ENCODE measurements at regions not wholly inside any gene's neighbourhood (a gene's known extent, or its start where the extent isn't known, plus 50 kb on each side); places are given as distances from the start of the nearest gene placed in this dataset.
"Not testable (repeated sequence)": the region's sequence is repeated elsewhere in the genome, so short reads cannot be mapped to it uniquely, and the experiment has no call there.

DNA sequence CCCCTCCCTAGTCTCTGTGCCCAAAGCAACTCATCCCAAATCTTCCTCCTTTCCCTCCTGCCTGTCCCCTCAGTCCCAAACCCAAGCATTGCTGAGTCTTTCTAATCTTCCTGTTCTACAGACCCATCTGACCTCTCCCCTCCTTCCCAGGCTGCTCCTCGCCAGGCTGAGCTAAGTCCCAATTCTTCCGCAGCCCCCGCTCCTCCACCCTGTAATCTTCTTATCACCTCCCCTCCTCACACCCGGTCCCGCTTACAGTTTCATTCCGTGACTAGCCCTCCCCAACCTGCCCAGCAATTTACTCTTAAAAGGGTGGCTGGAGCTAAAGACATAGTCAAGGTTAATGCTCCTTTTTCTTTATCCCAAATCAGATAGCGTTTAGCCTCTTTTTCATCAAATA is 86.8 kb upstream of the ALDH3B2 start:
- WGBS, 2 donors (ENCODE audit: low coverage in 1 of 2): 70 to 85% methylated on average over 6 to 7 of the region's 7 CpGs
- intact Hi-C loops (cut with DNase I; ENCODE audit: low total_unique reads); H3K36me3 ChIP-seq; H3K9me3 ChIP-seq; DNase-seq; H3K4me3 ChIP-seq; H3K27me3 ChIP-seq; H3K27ac ChIP-seq; in situ Hi-C loops (cut with MboI; ENCODE audit: low pct_ligation_motif_present in 1 of 4, low pct_unique_long_range_greater_than_20kb in 1 of 4, low sequenced_read_pairs in 3 of 4): not testable (repeated sequence)
- H3K4me1 ChIP-seq: peaks cover 0 to 17% (median 5%) of the 10 kb centered on the region in 4 donors

DNA sequence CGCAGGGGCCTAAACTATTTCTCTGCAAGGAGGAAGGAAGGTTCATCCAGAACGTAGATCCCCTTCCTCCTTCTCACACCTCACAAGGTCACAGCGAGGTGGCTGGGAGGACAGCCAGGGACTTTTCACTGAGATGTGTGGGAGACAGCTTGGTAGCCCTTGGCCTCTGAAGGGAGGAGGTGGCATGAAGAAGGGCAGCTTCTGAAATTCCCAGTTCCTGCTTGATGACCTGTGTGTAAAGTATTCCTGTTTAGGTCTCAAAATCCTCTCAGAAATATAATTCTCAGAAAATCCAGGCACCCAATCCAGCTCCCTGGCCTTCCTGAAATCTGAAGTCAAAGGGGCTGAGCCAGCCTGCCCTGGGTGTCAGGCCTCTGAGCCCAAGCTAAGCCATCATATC is 84.9 kb upstream of the ALDH3B2 start:
- H3K4me1 ChIP-seq: peaks cover 0 to 17% (median 3%) of the 10 kb centered on the region in 4 donors

DNA sequence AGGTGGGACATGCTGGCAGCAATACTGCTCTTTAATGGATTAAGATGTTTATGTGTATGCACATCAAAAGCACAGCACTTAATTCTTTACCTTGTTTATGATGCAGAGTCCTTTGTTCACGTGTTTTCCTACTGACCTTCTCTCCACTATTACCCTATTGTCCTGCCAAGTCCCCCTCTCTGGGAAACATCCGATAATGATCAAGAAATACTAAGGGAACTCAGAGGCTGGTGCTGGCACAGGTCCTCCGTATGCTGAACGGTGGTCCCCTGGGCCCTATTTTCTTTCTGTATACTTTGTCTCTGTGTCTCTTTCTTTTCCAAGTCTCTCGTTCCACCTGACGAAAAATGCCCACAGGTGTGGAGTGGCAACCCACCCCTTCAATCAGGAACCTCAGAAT is 84.0 kb upstream of the ALDH3B2 start:
- in situ Hi-C loops (cut with MboI; ENCODE audit: low pct_ligation_motif_present in 1 of 4, low pct_unique_long_range_greater_than_20kb in 1 of 4, low sequenced_read_pairs in 3 of 4); H3K27me3 ChIP-seq; intact Hi-C loops (cut with DNase I; ENCODE audit: low total_unique reads); H3K4me3 ChIP-seq; H3K9me3 ChIP-seq; H3K36me3 ChIP-seq; DNase-seq: not testable (repeated sequence)
- 74 to 80% methylated on average over 6 of the region's 6 CpGs for WGBS, 2 donors (ENCODE audit: low coverage in 1 of 2)
- H3K27ac ChIP-seq: peak overlapping the region in 2 of 4 donors; percentile 42 to 44
- H3K4me1 ChIP-seq: peaks cover 0 to 17% (median 3%) of the 10 kb centered on the region in 4 donors

More for the DNA sequence above, 84.9 kb upstream of the ALDH3B2 start:
- DNase-seq; in situ Hi-C loops (cut with MboI; ENCODE audit: low pct_ligation_motif_present in 1 of 4, low pct_unique_long_range_greater_than_20kb in 1 of 4, low sequenced_read_pairs in 3 of 4); H3K27ac ChIP-seq; intact Hi-C loops (cut with DNase I; ENCODE audit: low total_unique reads); H3K4me3 ChIP-seq; H3K27me3 ChIP-seq; H3K36me3 ChIP-seq; H3K9me3 ChIP-seq: not testable (repeated sequence)
- WGBS, 2 donors (ENCODE audit: low coverage in 1 of 2): 88% methylated on average over 3 of the region's 3 CpGs; no CpG with 5 or more reads in 1 of the 2 donors

DNA sequence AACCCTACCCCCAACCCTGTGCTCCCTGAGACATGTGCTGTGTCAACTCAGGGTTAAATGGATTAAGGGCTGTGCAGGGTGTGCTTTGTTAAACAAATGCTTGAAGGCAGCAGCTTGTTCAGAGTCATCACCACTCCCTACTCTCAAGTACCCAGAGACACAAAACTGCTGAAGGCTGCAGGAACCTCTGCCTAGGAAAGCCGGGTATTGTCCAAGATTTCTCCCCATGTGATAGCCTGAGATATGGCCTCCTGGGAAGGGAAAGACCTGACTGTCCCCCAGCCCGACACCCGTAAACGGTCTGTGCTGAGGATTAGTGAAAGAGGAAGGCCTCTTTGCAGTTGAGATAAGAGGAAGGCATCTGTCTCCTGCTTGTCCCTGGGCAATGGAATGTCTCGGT is 83.6 kb upstream of the ALDH3B2 start:
- peaks cover 0 to 17% (median 3%) of the 10 kb centered on the region in 4 donors for H3K4me1 ChIP-seq
- H3K36me3 ChIP-seq; H3K4me3 ChIP-seq; H3K27me3 ChIP-seq; in situ Hi-C loops (cut with MboI; ENCODE audit: low pct_ligation_motif_present in 1 of 4, low pct_unique_long_range_greater_than_20kb in 1 of 4, low sequenced_read_pairs in 3 of 4); intact Hi-C loops (cut with DNase I; ENCODE audit: low total_unique reads); DNase-seq; H3K9me3 ChIP-seq: not testable (repeated sequence)
- H3K27ac ChIP-seq: peak overlapping the region in 2 of 4 donors; percentile 44 to 65
- WGBS, 2 donors (ENCODE audit: low coverage in 1 of 2): 20% methylated on average over 5 of the region's 5 CpGs; no CpG with 5 or more reads in 1 of the 2 donors

DNA sequence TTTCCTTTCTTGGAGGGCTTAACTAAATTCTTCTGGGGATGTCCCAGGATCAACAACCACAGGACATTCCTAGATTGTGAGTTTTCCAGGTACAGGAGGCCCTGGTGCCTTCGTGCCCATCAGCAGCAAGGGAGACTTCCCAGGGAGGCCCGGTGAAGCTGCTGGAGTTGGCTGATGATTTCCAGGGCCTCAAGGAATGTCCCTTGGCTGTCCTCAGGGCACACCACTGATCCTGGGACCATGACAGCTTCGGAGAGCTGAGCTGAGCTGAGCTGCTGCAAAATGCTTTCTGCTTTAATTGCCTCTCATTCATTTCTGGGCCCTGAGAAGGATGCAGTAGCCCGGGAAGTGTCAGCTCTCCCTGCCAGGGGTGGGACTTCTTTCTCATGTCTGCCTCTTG is 79.4 kb upstream of the ALDH3B2 start:
- H3K9me3 ChIP-seq; H3K27me3 ChIP-seq; H3K27ac ChIP-seq; DNase-seq; in situ Hi-C loops (cut with MboI; ENCODE audit: low pct_ligation_motif_present in 1 of 4, low pct_unique_long_range_greater_than_20kb in 1 of 4, low sequenced_read_pairs in 3 of 4); H3K36me3 ChIP-seq; intact Hi-C loops (cut with DNase I; ENCODE audit: low total_unique reads); H3K4me3 ChIP-seq: not testable (repeated sequence)
- 39 to 50% methylated on average over 1 to 4 of the region's 4 CpGs for WGBS, 2 donors (ENCODE audit: low coverage in 1 of 2)
- H3K4me1 ChIP-seq: peaks cover 0 to 15% (median 2%) of the 10 kb centered on the region in 4 donors

DNA sequence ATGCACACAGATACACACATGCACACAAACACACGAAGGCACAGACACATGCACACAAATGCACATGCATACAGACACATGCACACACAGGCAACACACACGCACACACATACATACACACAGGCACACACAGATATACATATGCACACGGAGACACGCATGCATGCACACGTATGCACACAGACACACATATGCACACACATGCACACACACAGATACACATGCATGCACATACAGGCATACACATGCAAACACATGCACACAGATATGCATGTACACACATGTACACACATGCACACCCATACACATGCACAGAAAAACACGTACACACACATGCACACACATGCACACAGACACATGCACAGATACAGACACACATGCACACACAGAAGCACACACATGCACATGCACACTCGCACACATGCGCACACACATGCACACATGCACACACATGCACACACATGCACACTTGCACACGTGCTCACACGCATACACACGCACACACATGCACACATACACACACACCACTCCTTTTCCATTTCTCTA is 70.8 kb upstream of the ALDH3B2 start:
- WGBS, 2 donors (ENCODE audit: low coverage in 1 of 2): 44 to 84% methylated on average over 4 to 11 of the region's 11 CpGs

DNA sequence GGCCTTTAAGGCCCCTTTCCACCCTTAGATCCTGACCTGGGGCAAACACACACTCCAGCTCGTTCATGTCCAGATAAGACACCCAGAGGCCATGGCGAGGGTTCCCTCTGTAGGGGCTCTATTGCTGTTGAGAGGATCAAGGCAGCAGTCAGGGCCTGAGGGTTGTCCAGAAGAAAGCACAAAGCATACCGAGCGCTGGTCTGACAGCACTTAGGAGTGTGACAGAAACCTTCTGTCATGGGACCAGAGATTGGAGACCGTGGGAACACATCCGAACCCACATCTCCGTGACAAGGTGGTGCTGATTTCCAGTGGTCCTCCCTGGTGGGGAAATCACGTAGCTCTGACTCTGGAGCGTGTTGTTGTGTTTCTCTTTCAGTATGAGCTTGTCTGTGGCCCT is 69.8 kb upstream of the ALDH3B2 start:
- in situ Hi-C loops (cut with MboI; ENCODE audit: low pct_ligation_motif_present in 1 of 4, low pct_unique_long_range_greater_than_20kb in 1 of 4, low sequenced_read_pairs in 3 of 4); H3K36me3 ChIP-seq; DNase-seq; intact Hi-C loops (cut with DNase I; ENCODE audit: low total_unique reads); H3K4me3 ChIP-seq; H3K4me1 ChIP-seq; H3K9me3 ChIP-seq; H3K27ac ChIP-seq; H3K27me3 ChIP-seq: not testable (repeated sequence)
- 82% methylated on average over 9 of the region's 9 CpGs; no CpG with 5 or more reads in 1 of the 2 donors for WGBS, 2 donors (ENCODE audit: low coverage in 1 of 2)

More for the DNA sequence above, 70.8 kb upstream of the ALDH3B2 start:
- Histone ChIP-seq H3K4me3 (no peak overlapping the region), H3K27ac (no peak overlapping the region), H3K9me3 (no peaks in the 10 kb centered on the region), H3K36me3 (no peaks in the 10 kb centered on the region), H3K27me3 (no peaks in the 10 kb centered on the region), H3K4me1 (no peaks in the 10 kb centered on the region)
- in situ Hi-C loops (cut with MboI; ENCODE audit: low pct_ligation_motif_present in 1 of 4, low pct_unique_long_range_greater_than_20kb in 1 of 4, low sequenced_read_pairs in 3 of 4): no loop called here
- no peak for DNase-seq
- no peak for TF ChIP-seq POLR2A (IDR thresholded peaks at IDR 0.05)
- TF ChIP-seq, protein P1, sequence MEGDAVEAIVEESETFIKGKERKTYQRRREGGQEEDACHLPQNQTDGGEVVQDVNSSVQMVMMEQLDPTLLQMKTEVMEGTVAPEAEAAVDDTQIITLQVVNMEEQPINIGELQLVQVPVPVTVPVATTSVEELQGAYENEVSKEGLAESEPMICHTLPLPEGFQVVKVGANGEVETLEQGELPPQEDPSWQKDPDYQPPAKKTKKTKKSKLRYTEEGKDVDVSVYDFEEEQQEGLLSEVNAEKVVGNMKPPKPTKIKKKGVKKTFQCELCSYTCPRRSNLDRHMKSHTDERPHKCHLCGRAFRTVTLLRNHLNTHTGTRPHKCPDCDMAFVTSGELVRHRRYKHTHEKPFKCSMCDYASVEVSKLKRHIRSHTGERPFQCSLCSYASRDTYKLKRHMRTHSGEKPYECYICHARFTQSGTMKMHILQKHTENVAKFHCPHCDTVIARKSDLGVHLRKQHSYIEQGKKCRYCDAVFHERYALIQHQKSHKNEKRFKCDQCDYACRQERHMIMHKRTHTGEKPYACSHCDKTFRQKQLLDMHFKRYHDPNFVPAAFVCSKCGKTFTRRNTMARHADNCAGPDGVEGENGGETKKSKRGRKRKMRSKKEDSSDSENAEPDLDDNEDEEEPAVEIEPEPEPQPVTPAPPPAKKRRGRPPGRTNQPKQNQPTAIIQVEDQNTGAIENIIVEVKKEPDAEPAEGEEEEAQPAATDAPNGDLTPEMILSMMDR (IDR thresholded peaks at IDR 0.05): no peak
- no peak for TF ChIP-seq EP300 (IDR thresholded peaks at IDR 0.05; ENCODE audit: low read depth)
- TF ChIP-seq POLR2AphosphoS5 (IDR thresholded peaks at IDR 0.05): no peak
- intact Hi-C loops (cut with DNase I; ENCODE audit: low total_unique reads): no loop called here

DNA sequence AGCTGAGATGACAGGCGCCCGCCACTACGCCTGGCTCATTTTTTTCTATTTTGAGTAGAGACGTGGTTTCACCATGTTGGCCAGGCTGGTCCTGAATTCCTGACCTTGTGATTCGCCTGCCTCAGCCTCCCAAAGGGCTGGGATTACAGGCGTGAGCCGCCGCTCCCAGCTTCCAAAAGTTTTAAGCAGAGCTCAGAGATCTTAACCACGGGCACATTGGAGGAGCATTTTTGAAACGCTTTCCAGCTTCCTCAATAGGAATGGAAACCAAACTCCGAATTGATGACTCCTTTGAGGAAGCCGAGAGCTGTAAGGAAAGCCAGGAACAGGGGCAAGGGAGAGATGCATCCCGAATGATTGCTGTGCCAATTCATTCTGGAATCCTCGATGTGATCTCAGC is 63.8 kb upstream of the ALDH3B2 start:
- H3K27ac ChIP-seq; intact Hi-C loops (cut with DNase I; ENCODE audit: low total_unique reads); H3K4me1 ChIP-seq; DNase-seq; in situ Hi-C loops (cut with MboI; ENCODE audit: low pct_ligation_motif_present in 1 of 4, low pct_unique_long_range_greater_than_20kb in 1 of 4, low sequenced_read_pairs in 3 of 4); H3K36me3 ChIP-seq; H3K9me3 ChIP-seq; H3K4me3 ChIP-seq; H3K27me3 ChIP-seq: not testable (repeated sequence)
- 81 to 96% methylated on average over 5 to 13 of the region's 14 CpGs for WGBS, 2 donors (ENCODE audit: low coverage in 1 of 2)

DNA sequence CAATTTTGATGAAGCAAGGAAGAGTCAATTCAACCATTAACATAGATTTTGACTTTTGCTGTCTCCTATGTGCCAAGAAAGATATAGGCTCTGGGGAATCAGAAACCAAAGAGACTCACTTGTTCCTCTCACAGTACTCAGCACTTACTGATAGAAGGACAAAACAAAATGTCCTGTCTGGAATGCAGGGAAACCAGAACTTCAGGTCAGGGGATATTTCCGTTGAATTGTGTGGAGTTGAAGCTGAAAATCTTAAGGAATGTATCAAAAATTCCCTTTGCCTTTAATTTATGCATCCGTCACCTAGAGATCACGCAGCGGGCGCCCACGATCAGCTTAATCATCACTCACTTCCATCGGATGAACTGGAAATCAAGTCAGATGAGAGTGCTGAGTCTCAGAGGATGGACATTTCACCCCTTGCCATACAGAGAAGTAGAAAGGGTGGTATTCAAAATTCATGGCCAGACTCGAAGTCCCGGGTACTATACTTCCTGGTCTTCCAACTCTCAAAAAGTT is 63.2 kb upstream of the ALDH3B2 start:
- H3K27ac ChIP-seq; DNase-seq; H3K4me3 ChIP-seq; H3K4me1 ChIP-seq; in situ Hi-C loops (cut with MboI; ENCODE audit: low pct_ligation_motif_present in 1 of 4, low pct_unique_long_range_greater_than_20kb in 1 of 4, low sequenced_read_pairs in 3 of 4); intact Hi-C loops (cut with DNase I; ENCODE audit: low total_unique reads); H3K36me3 ChIP-seq; H3K27me3 ChIP-seq; H3K9me3 ChIP-seq: not testable (repeated sequence)
- 93 to 94% methylated on average over 9 of the region's 9 CpGs for WGBS, 2 donors (ENCODE audit: low coverage in 1 of 2)
